CD4-positive, alpha-beta T cell treated with Interleukin-4 for 4 hours (primary cell): ENCODE measurements at regions not wholly inside any gene's neighbourhood (a gene's known extent, or its start where the extent isn't known, plus 50 kb on each side); places are given as distances from the start of the nearest gene placed in this dataset.
"Not testable (repeated sequence)": the region's sequence is repeated elsewhere in the genome, so short reads cannot be mapped to it uniquely, and the experiment has no call there.

Source experiments
- DNase-seq: peaks from one replicate; pipeline ENCODE4 v3.0.0-alpha.2; 2020

GRCh38 chr1:194080826-194081225 lies 894.4 kb upstream of the B3GALT2 start:
- no peak for DNase-seq

- DNase-seq: no peak
Observed at GRCh38 chr1:194078765-194079164, 892.4 kb upstream of the B3GALT2 start.

- no peak for DNase-seq
Observed at GRCh38 chr1:194076646-194077045, 890.2 kb upstream of the B3GALT2 start.

GRCh38 chr1:194073833-194074232 lies 887.4 kb upstream of the B3GALT2 start:
- no peak for DNase-seq

GRCh38 chr1:194071205-194071604 lies 884.8 kb upstream of the B3GALT2 start:
- DNase-seq: no peak

- DNase-seq: no peak
Observed at GRCh38 chr1:194069831-194070218, 883.4 kb upstream of the B3GALT2 start.

GRCh38 chr1:194069168-194069830 lies 882.9 kb upstream of the B3GALT2 start:
- no peak for DNase-seq

- DNase-seq: no peak
Observed at GRCh38 chr1:194068446-194069167, 882.2 kb upstream of the B3GALT2 start.

- DNase-seq: no peak
Observed at GRCh38 chr1:194067772-194068171, 881.4 kb upstream of the B3GALT2 start.

- no peak for DNase-seq
Observed at GRCh38 chr1:194062962-194063361, 876.5 kb upstream of the B3GALT2 start.

- DNase-seq: no peak
Observed at GRCh38 chr1:194062526-194062925, 876.1 kb upstream of the B3GALT2 start.

GRCh38 chr1:194060481-194060880 lies 874.1 kb upstream of the B3GALT2 start:
- DNase-seq: no peak

- not testable (repeated sequence) for DNase-seq
Observed at GRCh38 chr1:194058268-194058667, 871.9 kb upstream of the B3GALT2 start.

- peak; percentile 64 for DNase-seq
Observed at GRCh38 chr1:194056169-194056568, 869.8 kb upstream of the B3GALT2 start.

GRCh38 chr1:194055536-194055935 lies 869.1 kb upstream of the B3GALT2 start:
- no peak for DNase-seq

- DNase-seq: no peak
Observed at GRCh38 chr1:194052514-194053338, 866.3 kb upstream of the B3GALT2 start.

- DNase-seq: no peak
Observed at GRCh38 chr1:194047921-194048320, 861.5 kb upstream of the B3GALT2 start.

GRCh38 chr1:194047206-194047605 lies 860.8 kb upstream of the B3GALT2 start:
- no peak for DNase-seq

- DNase-seq: no peak
Observed at GRCh38 chr1:194045416-194045815, 859.0 kb upstream of the B3GALT2 start.

- DNase-seq: no peak
Observed at GRCh38 chr1:194044892-194045291, 858.5 kb upstream of the B3GALT2 start.

GRCh38 chr1:194043984-194044755 lies 857.8 kb upstream of the B3GALT2 start:
- no peak for DNase-seq

- no peak for DNase-seq
Observed at GRCh38 chr1:194042736-194043135, 856.3 kb upstream of the B3GALT2 start.

GRCh38 chr1:194040496-194040895 lies 854.1 kb upstream of the B3GALT2 start:
- DNase-seq: no peak
